Uterus (tissue), 3 donors: ENCODE measurements at regions not wholly inside any gene's neighbourhood (a gene's known extent, or its start where the extent isn't known, plus 50 kb on each side); places are given as distances from the start of the nearest gene placed in this dataset.

Experiments
- DNase-seq, 2 donors: peaks; one replicate each; pipeline ENCODE4 v3.0.0-alpha.2; 2019 to 2020
- H3K27ac ChIP-seq, 2 donors: fragments of 200-600 bp; sonication (generic); 1 replicate in 1 of 2; 2 replicates in 1 of 2; pipeline ENCODE4 v1.5.1; 2016 to 2018
- H3K27me3 ChIP-seq, 2 donors: fragments of 200-600 bp; sonication (generic); one replicate each; pipeline ENCODE4 v1.5.1; 2018 to 2019; ENCODE audit warnings: control low read depth in 1 of 2
- H3K36me3 ChIP-seq, 2 donors: fragments of 200-600 bp; sonication (generic); one replicate each; pipeline ENCODE4 v1.5.1; 2019; ENCODE audit warnings: control low read depth in 1 of 2
- H3K4me1 ChIP-seq, 2 donors: fragments of 200-600 bp; sonication (generic); one replicate each; pipeline ENCODE4 v1.5.1; 2018 to 2019; ENCODE audit warnings: control low read depth in 1 of 2
- H3K4me3 ChIP-seq, 2 donors: fragments of 200-600 bp; sonication (generic); 1 replicate in 1 of 2; 2 replicates in 1 of 2; pipeline ENCODE4 v1.5.1; 2018 to 2019; ENCODE audit warnings: mild to moderate bottlenecking in 1 of 2
- H3K9me3 ChIP-seq, 2 donors: fragments of 200-600 bp; sonication (generic); one replicate each; pipeline ENCODE4 v1.5.1; 2019; ENCODE audit warnings: control low read depth in 1 of 2
- POLR2A ChIP-seq, 2 donors: fragments of 450-650 bp; IDR thresholded peaks; one replicate each; pipeline ENCODE4 v1.6.1; 2016; ENCODE audit warnings: antibody characterized with exemption in 2 of 2, mild to moderate bottlenecking in 1 of 2, moderate library complexity in 1 of 2
- intact Hi-C: fragments of 100-400 bp; cut with DNase I; formaldehyde crosslinking; loops from one replicate; pipeline ENCODE4 v1.15.1; 2023; ENCODE audit warnings: low total_unique reads
- TF ChIP-seq, protein P1 (sequence below), 4 experiments: fragments of 200-600 bp in 2 of 4; fragments of 450-650 bp in 2 of 4; sonication (generic) in 2 of 4; IDR thresholded peaks; one replicate each; pipeline ENCODE4 v1.5.1; 2016 to 2019; ENCODE audit warnings: antibody characterized with exemption in 4 of 4, mild to moderate bottlenecking in 2 of 4, moderate library complexity in 1 of 4
- donor health status: DM: yes; HTN: yes; CAD: no.

DNA sequence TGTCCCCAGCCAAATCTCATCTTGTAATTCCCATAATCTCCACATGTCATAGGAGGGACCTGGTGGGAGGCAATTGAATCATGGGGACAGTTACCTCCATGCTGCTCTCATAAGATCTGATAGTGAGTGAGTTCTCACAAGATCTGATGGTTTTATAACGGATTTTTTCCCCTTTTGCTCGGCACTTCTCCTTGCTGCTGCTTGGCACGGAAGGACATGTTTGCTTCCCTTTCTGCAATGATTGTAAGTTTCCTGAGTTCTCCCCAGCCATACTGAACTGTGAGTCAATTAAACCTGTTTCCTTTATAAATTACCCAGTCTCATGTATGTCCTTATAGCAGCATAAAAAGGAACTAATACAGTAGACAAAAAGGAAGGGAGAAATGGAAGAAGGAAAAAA lies 76.7 kb upstream of the CCNG1 start:
- H3K4me3 ChIP-seq = no peak overlapping the region
- TF ChIP-seq, protein P1, sequence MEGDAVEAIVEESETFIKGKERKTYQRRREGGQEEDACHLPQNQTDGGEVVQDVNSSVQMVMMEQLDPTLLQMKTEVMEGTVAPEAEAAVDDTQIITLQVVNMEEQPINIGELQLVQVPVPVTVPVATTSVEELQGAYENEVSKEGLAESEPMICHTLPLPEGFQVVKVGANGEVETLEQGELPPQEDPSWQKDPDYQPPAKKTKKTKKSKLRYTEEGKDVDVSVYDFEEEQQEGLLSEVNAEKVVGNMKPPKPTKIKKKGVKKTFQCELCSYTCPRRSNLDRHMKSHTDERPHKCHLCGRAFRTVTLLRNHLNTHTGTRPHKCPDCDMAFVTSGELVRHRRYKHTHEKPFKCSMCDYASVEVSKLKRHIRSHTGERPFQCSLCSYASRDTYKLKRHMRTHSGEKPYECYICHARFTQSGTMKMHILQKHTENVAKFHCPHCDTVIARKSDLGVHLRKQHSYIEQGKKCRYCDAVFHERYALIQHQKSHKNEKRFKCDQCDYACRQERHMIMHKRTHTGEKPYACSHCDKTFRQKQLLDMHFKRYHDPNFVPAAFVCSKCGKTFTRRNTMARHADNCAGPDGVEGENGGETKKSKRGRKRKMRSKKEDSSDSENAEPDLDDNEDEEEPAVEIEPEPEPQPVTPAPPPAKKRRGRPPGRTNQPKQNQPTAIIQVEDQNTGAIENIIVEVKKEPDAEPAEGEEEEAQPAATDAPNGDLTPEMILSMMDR (IDR thresholded peaks at IDR 0.05) = no peak
- no peak for TF ChIP-seq POLR2A (IDR thresholded peaks at IDR 0.05)
- no peaks in the 10 kb centered on the region for H3K4me1 ChIP-seq
- H3K36me3 ChIP-seq = no peaks in the 10 kb centered on the region
- H3K9me3 ChIP-seq = no peaks in the 10 kb centered on the region
- no peak for DNase-seq
- intact Hi-C loops = no loop called here
- no peaks in the 10 kb centered on the region for H3K27me3 ChIP-seq
- no peak overlapping the region for H3K27ac ChIP-seq

DNA sequence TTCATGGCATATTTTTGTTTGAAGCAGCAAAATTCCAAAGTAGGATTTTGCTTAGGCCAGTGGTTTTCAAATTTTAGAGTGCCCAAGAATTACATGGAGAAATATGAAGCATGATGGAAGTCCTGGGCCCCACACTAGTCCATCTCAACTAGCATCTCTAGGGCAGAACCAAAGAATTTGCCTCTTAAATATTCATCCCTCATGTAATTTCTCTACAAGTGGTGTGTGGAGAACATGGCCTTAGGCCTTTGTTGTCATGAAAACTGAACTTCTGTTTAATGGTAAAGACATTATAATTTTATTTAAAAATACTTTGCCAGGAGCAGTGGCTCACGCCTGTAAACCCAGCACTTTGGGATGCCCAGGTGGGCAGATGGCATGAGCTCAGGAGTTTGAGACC lies 75.9 kb upstream of the CCNG1 start:
- no peak overlapping the region for H3K27ac ChIP-seq
- no peaks in the 10 kb centered on the region for H3K27me3 ChIP-seq
- no peaks in the 10 kb centered on the region for H3K4me1 ChIP-seq
- TF ChIP-seq, protein P1 (IDR thresholded peaks at IDR 0.05) = no peak
- TF ChIP-seq POLR2A (IDR thresholded peaks at IDR 0.05) = no peak
- intact Hi-C loops = no loop called here
- no peaks in the 10 kb centered on the region for H3K9me3 ChIP-seq
- DNase-seq = no peak
- H3K4me3 ChIP-seq = no peak overlapping the region
- no peaks in the 10 kb centered on the region for H3K36me3 ChIP-seq

- Histone ChIP-seq H3K9me3 (no peaks in the 10 kb centered on the region), H3K36me3 (no peaks in the 10 kb centered on the region), H3K27ac (no peak overlapping the region), H3K27me3 (no peaks in the 10 kb centered on the region), H3K4me1 (no peaks in the 10 kb centered on the region), H3K4me3 (no peak overlapping the region)
- DNase-seq = no peak
- TF ChIP-seq, protein P1 (IDR thresholded peaks at IDR 0.05) = no peak
- no peak for TF ChIP-seq POLR2A (IDR thresholded peaks at IDR 0.05)
- intact Hi-C loops = no loop called here
These were observed 74.5 kb upstream of the CCNG1 start for GRCh38 chr5:163362840-163363371.

DNA sequence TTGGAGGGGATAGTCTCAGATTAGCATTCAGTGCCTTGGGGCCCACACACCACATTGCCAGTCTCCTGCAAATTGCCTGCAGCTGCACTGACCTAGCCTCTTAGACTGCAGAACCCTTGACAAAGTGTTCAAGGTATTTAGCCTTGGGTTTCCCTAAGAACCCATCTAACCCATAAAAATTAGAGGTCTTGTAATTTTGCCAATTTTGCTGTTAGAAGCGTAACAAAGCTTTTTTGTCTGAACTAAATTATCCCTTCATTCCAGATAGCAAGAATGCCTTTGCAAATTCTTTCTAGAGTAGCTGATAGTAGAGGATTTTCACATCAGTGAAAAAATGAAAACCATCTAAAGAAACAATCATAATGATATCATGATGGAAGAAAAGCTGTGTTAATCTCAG lies 74.0 kb upstream of the CCNG1 start:
- H3K27ac ChIP-seq = no peak overlapping the region
- DNase-seq = no peak
- no peaks in the 10 kb centered on the region for H3K36me3 ChIP-seq
- H3K4me3 ChIP-seq = no peak overlapping the region
- H3K4me1 ChIP-seq = no peaks in the 10 kb centered on the region
- H3K27me3 ChIP-seq = no peaks in the 10 kb centered on the region
- TF ChIP-seq, protein P1 (IDR thresholded peaks at IDR 0.05) = no peak
- no peak for TF ChIP-seq POLR2A (IDR thresholded peaks at IDR 0.05)
- intact Hi-C loops = no loop called here
- no peaks in the 10 kb centered on the region for H3K9me3 ChIP-seq

- DNase-seq = no peak
- Histone ChIP-seq H3K36me3 (no peaks in the 10 kb centered on the region), H3K4me1 (no peaks in the 10 kb centered on the region), H3K27me3 (no peaks in the 10 kb centered on the region), H3K9me3 (no peaks in the 10 kb centered on the region), H3K4me3 (no peak overlapping the region), H3K27ac (no peak overlapping the region)
- no peak for TF ChIP-seq POLR2A (IDR thresholded peaks at IDR 0.05)
- TF ChIP-seq, protein P1 (IDR thresholded peaks at IDR 0.05) = no peak
- intact Hi-C loops = no loop called here
These were observed 70.6 kb upstream of the CCNG1 start for GRCh38 chr5:163366757-163367156.
